ENCODE measurements at regions not wholly inside any gene's neighbourhood (a gene's known extent, or its start where the extent isn't known, plus 50 kb on each side); places are given as distances from the start of the nearest gene placed in this dataset.

- Histone ChIP-seq H3K9ac (no peak overlapping the region), H3K36me3 (no peaks in the 10 kb centered on the region), H2AFZ (replicated peaks) (no peak overlapping the region), H3K79me2 (ENCODE audit: low read depth) (no peaks in the 10 kb centered on the region), H3K27me3 (no peaks in the 10 kb centered on the region), H3F3A (ENCODE audit: low read depth) (no peaks in the 10 kb centered on the region), H3K4me2 (no peak overlapping the region), H3K27ac (no peak overlapping the region), H3K4me1 (peaks cover 6% of the 10 kb centered on the region), H3K9me3 (ENCODE audit: low read depth) (no peaks in the 10 kb centered on the region), H4K20me1 (ENCODE audit: low read depth) (no peaks in the 10 kb centered on the region), H3K4me3 (no peak overlapping the region)
- no peak overlapping the region for H3K4me3 Mint-ChIP-seq
- H3K27ac Mint-ChIP-seq: no peak overlapping the region
- H3K36me3 Mint-ChIP-seq: no peaks in the 10 kb centered on the region
- TF ChIP-seq CTCF (IDR thresholded peaks at IDR 0.05) (no peak), EZH2phosphoT487 (IDR thresholded peaks at IDR 0.05) (no peak), EZH2 (IDR thresholded peaks at IDR 0.05) (no peak)
- peaks cover 2% of the 10 kb centered on the region for H3K4me1 Mint-ChIP-seq
- no peaks in the 10 kb centered on the region for H3K27me3 Mint-ChIP-seq (ENCODE audit: insufficient read depth, low read depth)
- H3K9me3 Mint-ChIP-seq: no peaks in the 10 kb centered on the region
- DNase-seq (ENCODE audit: low spot score): no peak
Measured at GRCh38 chr20:16842486-16843120, 94.4 kb downstream of the OTOR start.

- Histone ChIP-seq H3K4me2 (no peak overlapping the region), H3K79me2 (ENCODE audit: low read depth) (no peaks in the 10 kb centered on the region), H2AFZ (replicated peaks) (no peak overlapping the region), H4K20me1 (ENCODE audit: low read depth) (no peaks in the 10 kb centered on the region), H3K4me1 (peaks cover 6% of the 10 kb centered on the region), H3K27me3 (no peaks in the 10 kb centered on the region), H3K9ac (no peak overlapping the region), H3K27ac (no peak overlapping the region), H3K4me3 (no peak overlapping the region), H3F3A (ENCODE audit: low read depth) (no peaks in the 10 kb centered on the region), H3K9me3 (ENCODE audit: low read depth) (no peaks in the 10 kb centered on the region), H3K36me3 (no peaks in the 10 kb centered on the region)
- Mint-ChIP-seq H3K4me1 (peaks cover 2% of the 10 kb centered on the region), H3K9me3 (no peaks in the 10 kb centered on the region), H3K36me3 (no peaks in the 10 kb centered on the region), H3K27ac (no peak overlapping the region), H3K27me3 (ENCODE audit: insufficient read depth, low read depth) (no peaks in the 10 kb centered on the region), H3K4me3 (no peak overlapping the region)
- DNase-seq (ENCODE audit: low spot score): no peak
- TF ChIP-seq CTCF (IDR thresholded peaks at IDR 0.05) (no peak), EZH2 (IDR thresholded peaks at IDR 0.05) (no peak)
Measured at GRCh38 chr20:16844406-16844805, 96.2 kb downstream of the OTOR start.

GRCh38 chr20:16846006-16846405 lies 97.8 kb downstream of the OTOR start:
- no peaks in the 10 kb centered on the region for H3K79me2 ChIP-seq (ENCODE audit: low read depth)
- no peak overlapping the region for H3K4me3 ChIP-seq
- no peak overlapping the region for H3K27ac ChIP-seq
- no peaks in the 10 kb centered on the region for H3F3A ChIP-seq (ENCODE audit: low read depth)
- no peaks in the 10 kb centered on the region for H3K27me3 ChIP-seq
- TF ChIP-seq EZH2 (IDR thresholded peaks at IDR 0.05) (no peak), CTCF (IDR thresholded peaks at IDR 0.05) (no peak), EZH2phosphoT487 (IDR thresholded peaks at IDR 0.05) (no peak)
- H3K9ac ChIP-seq: no peak overlapping the region
- H3K9me3 Mint-ChIP-seq: no peaks in the 10 kb centered on the region
- H4K20me1 ChIP-seq (ENCODE audit: low read depth): no peaks in the 10 kb centered on the region
- peaks cover 6% of the 10 kb centered on the region for H3K4me1 ChIP-seq
- no peak overlapping the region for H3K27ac Mint-ChIP-seq
- no peaks in the 10 kb centered on the region for H3K36me3 ChIP-seq
- DNase-seq (ENCODE audit: low spot score): no peak
- no peaks in the 10 kb centered on the region for H3K27me3 Mint-ChIP-seq (ENCODE audit: insufficient read depth, low read depth)
- no peaks in the 10 kb centered on the region for H3K9me3 ChIP-seq (ENCODE audit: low read depth)
- H3K36me3 Mint-ChIP-seq: no peaks in the 10 kb centered on the region
- no peak overlapping the region for H3K4me3 Mint-ChIP-seq
- no peak overlapping the region for H3K4me2 ChIP-seq
- no peak overlapping the region for H2AFZ ChIP-seq (replicated peaks)
- H3K4me1 Mint-ChIP-seq: peaks cover 2% of the 10 kb centered on the region
